HG03095 (cell line): ENCODE measurements at regions not wholly inside any gene's neighbourhood (a gene's known extent, or its start where the extent isn't known, plus 50 kb on each side); places are given as distances from the start of the nearest gene placed in this dataset.

Experiments used
- ATAC-seq: cut with Tn5 transposase; IDR thresholded peaks from one replicate; pipeline ENCODE4 v1.9.1; 2021; ENCODE audit warnings: moderate library complexity; ENCODE audit not compliant: unreplicated experiment

- ATAC-seq = no peak
Measured at GRCh38 chr7:46744957-46745706, 824.1 kb upstream of the IGFBP3 start.

- no peak for ATAC-seq
Measured at GRCh38 chr7:46742601-46743000, 821.5 kb upstream of the IGFBP3 start.

DNA sequence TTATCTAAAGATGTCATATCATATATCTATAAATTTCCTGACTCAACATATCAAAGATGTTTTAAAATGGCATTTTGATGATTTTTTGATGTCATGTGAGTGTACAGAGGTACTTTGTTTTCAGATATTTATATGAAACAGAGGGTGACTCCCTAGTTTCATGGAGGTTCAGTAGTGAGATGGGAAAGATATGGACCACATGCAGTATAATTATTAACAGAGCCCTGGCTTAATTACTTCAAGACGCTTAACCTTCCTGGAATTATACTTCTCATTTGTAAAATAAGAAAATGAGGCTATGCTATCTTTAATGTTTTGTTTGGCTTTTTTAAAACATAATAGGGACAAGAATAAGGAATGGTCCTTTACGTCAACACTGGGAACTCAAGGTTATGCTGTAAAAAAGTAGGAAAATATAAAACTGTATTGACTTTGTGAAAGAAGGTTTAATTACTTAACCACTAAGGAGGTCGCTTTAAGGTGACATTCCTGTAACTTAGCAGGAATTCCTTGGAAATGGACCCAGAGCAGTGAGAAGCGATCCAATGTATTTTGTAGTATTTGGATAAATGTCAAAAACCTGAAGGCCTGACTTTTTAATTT, 821.0 kb upstream of the IGFBP3 start:
- ATAC-seq = no peak

- no peak for ATAC-seq
Measured at GRCh38 chr7:46741181-46741580, 820.1 kb upstream of the IGFBP3 start.

- ATAC-seq = no peak
Measured at GRCh38 chr7:46739518-46740234, 818.6 kb upstream of the IGFBP3 start.

DNA sequence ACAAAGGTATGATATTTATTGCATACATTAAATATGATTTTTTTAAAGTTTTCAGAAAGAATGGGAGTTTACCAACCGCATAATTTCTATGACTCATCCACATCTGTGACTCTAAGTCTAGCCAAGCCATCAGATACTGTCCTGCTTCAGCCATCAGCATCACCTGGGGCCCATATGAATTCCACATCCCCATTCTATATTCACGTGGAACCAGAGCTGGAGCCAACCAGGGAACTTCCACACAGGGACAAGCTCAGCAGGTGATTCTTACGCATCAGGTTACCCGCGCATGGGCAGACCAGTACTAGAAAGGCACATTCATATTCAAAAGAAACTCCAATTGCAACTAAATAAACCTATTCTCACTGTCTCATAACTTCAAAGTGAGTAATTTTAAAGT, 817.7 kb upstream of the IGFBP3 start:
- ATAC-seq = no peak

DNA sequence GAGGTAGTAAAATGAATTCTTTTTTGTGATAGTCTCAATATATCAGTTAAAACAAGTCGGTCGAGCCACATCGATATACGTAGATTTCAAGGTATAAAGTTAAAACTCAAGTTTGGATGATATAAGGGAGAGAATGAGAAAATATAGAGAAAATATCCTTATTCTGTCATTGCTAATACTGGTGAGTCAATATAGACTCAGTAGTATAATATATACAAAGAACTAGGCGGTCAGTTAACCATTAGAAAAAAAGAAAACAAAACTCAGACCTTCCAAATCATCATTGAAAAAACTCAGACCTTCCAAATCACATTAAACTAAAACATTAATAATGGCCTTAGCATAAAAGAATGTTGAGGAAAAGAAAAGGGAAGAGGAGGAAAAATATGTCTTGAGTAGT, 817.1 kb upstream of the IGFBP3 start:
- no peak for ATAC-seq

DNA sequence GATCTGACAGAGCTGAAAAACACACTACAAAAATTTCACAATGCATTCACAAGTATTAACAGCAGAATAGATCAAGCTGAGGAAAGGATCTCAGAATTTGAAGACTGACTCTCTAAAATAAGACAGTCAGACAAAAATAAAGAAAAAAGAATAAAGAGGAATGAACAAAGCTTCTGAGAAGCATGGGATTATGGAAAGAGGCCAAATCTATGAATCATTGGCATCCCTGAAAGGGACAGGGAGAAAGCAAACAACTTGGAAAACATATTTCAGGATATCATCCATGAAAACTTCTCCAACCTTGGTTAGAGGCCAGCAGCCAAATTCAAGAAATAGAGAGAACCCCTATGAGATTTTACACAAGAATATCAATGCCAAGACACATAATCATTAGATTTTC, 804.8 kb upstream of the IGFBP3 start:
- ATAC-seq = no peak

- no peak for ATAC-seq
Measured at GRCh38 chr7:46725136-46725535, 804.1 kb upstream of the IGFBP3 start.

- ATAC-seq = no peak
Measured at GRCh38 chr7:46723742-46724141, 802.7 kb upstream of the IGFBP3 start.

DNA sequence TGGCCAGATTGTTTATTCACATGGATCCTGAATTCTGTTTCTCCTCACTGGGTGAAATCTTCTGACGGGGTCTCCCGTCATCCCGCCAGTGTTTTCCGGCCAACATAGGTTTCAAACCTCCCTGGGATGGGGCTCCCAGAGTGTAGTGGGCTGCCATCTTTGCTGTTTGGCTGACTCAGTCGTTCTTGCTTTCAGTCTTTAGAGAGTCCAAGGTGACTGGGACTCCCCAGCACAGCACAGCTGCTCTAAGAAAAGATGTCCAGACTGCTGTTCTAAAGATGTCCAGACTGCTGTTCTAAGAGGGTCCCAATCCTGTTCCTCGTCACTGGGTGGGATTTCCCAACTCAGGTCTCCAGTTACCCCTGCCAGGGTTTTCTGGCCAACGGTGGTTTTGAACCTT, 801.9 kb upstream of the IGFBP3 start:
- no peak for ATAC-seq

DNA sequence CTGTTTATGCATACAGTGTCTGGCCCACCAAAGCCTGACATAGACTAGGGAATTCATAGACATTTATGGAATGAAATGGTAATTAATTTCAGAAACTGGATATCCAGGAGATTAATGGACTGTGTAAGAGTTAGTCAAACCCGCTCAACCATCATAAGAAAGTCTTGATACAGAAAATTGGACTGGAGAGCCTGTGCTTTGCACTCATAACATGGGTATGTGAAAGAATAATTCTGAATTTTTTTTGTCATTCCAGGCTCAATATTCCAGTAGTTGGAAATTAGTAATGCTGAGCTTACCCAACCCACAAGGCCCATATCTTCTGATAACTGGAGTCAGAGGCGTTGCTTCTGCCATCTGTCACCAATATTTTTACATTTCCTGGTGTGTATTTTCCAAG, 799.7 kb upstream of the IGFBP3 start:
- ATAC-seq = no peak

- ATAC-seq = no peak
Measured at GRCh38 chr7:46719616-46720015, 798.5 kb upstream of the IGFBP3 start.

DNA sequence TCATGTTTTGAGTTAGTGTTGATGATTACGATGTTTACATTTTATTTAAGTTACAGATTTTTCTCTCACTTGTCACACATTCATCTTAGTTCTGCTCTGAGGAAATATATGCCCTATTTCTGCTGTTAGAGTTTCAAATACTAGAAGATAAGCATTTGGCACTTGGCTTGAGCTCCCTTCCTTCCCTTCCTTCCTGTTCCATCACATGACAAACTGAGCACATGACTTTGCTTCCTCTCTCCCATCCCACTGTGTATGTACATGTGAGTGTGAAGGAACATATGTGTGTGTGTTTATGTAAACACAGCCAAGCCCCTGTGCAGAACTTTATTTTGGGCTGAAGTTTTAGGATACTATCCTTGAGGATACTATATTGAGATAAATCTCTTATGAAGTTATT, 795.9 kb upstream of the IGFBP3 start:
- ATAC-seq = no peak

GRCh38 chr7:46715579-46715978, 794.5 kb upstream of the IGFBP3 start:
- ATAC-seq = no peak

DNA sequence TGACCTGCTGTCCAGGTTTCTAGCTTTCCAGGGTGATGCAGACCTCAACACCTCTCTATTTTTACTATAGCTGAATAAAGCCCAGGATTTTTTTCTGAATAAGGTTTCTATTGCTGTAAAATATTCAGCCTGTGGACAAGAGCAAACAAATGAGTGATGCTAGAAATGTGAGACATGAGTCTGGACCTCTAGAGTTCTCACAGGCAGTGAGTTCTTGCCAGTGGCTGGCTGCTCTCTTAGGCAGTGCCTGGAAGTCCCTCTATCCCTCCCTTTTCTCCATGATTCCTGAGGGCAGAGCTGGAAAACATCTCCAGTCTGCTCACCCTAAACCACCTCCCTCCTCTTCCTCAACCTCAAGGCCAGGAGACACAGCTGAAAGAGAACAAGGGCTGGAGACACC, 793.8 kb upstream of the IGFBP3 start:
- ATAC-seq = no peak

DNA sequence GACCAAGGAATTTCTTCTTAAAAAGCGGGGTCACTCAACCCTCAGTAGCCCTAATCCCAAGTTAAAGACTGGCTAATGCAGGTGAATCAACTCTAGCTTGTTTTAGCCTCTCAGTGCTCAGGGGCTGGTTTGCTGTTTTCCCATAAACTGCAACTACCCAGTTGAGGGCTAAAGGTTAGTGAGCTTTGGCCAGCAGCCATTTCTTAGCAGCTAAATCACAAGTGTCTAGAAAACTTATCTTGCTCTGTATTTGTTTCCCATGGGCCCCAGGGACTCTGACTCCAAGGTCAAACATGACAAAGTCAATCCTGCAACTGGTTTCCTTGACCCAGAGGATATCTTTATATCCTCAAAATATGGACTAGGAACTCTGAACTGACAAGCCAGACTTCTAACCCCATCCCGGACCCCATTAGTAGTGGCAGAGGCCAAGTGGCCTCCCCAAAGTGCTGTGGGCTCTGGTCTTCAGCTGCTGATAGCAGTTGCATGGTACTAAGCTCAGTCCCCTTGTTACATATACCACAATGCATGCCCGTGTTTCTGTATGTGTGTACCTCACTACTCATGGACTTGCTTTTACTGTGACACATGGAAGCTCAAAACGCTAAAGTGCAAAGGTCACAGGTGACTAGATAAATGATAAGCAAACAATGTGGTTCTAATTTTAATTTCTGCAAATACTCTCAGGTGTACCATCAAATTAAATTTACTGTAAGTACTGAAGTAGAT, 793.0 kb upstream of the IGFBP3 start:
- no peak for ATAC-seq

DNA sequence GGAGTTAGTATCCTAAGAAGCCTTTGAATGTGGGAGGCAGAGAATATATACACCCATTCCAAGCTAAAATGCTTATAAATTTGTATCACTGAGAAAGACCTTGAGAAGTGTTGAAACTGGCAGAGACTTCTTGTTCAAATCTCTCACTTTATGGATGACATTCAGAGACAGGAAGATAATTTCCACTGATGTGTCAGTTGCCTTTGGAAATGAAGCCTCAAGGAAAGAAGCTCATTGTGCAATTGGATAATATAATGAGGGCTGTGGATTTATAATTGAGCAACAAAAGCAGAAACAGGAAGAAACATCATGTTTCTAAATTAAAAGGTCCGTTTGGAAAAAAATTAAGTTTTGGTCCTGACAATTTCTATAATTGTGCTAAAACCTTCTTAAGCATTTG, 789.9 kb upstream of the IGFBP3 start:
- ATAC-seq = no peak

GRCh38 chr7:46707973-46708372, 786.9 kb upstream of the IGFBP3 start:
- ATAC-seq = no peak

DNA sequence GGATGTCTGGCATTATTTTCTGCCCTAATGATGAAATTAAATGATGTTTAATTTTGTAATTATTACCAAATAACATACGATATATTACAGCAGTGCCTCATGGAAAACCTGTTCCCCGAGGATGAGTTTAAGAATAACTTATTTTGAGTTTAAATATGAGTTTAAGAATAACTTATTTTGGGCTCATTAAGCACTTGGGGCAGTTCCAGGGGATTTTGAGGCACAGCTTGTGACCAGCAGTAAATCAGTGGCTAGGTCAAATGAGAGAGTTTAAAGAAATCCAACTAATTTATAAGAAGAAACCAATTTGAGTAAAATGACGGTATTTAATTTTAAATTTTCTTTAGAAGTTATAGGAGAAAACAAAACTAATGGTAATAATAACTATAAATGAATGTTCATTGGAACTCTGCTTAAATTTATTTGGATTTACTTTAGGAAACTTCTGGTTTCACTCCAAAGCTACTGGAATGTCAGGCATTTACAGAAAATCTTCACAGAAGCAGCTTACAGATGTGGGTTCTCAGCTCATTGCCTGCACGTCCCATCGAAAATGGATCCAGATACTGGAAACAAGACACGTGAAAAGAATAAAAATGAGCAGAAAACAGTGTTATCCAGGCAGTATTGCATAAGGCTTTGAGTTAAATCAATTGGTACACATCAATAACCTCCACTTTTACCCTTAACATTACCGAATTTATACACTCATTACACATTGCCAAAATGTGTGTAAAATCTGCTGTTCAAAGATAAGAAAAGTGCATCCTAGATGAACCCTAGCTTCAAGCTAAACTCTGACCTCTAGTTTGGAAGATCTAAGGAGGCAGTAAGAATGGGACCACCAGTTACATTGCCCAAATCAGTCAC, 784.5 kb upstream of the IGFBP3 start:
- ATAC-seq = no peak

DNA sequence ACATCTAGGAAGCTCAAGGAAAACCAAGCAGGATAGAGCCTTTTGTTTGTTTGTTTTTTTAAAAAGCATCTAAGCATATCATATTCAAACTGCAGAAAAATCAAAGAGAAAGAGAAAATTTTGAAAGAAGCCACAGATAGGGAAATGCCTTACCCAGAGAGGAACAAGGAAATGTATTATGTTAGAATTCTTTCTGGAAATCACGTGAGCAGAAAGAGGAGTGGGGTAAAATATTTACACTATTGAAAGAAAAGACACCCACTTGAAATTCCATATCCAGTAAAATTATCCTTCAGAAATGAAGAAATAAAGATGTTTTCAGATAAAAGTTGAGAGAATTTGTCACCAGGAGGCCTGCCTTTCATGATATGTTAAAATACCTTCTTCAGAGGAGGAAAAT, 775.7 kb upstream of the IGFBP3 start:
- no peak for ATAC-seq
